NCI-H1694 treated with DMSO at 0.1 percent for 48 hours (cell line): ENCODE measurements at regions not wholly inside any gene's neighbourhood (a gene's known extent, or its start where the extent isn't known, plus 50 kb on each side); places are given as distances from the start of the nearest gene placed in this dataset.

Source experiments
- DNase-seq: peaks from one replicate; lab custom pipeline; 2025; lab: John Stamatoyannopoulos, UW

DNA sequence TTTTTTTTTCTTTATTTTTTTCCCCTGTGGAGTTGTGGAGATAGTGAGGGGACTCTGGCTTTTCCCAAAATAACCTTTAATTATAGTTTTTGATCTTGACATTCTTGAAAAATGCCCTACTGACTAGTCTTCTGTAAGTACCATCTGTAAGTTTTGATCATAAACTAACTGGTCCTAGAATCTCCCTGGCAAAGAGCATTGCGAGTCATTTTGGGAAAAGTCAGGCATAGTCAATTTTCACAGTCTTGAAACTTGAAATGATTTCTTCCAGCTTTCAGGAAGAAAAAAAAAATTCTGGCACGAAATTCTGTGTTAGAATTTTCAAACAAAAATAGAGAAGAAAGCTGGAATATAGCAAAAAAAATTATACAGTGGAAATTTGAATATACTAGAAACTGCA is 181.2 kb upstream of the SNX7 start:
- no peak for DNase-seq

DNA sequence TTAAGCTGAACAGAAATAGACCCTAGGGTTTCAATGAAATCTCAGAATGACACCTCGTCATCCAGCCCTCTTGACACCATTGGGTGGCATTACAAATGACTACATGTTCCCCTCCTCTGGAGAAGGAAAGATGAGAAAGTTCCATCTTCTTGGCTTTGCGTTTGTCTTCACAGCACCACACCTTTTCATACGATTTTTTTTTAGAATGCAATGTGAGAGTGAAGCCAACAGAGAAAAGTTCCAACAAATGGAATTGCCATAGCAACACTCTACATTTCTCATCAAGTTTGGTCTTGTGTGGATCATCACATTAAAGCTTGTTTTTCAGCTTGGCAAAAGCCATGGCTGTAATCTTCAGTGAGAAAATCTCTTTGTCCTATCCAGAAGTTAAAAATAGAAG is 183.4 kb upstream of the SNX7 start:
- no peak for DNase-seq

- DNase-seq = no peak
These were observed 188.6 kb upstream of the SNX7 start for GRCh38 chr1:98472878-98473277.

DNA sequence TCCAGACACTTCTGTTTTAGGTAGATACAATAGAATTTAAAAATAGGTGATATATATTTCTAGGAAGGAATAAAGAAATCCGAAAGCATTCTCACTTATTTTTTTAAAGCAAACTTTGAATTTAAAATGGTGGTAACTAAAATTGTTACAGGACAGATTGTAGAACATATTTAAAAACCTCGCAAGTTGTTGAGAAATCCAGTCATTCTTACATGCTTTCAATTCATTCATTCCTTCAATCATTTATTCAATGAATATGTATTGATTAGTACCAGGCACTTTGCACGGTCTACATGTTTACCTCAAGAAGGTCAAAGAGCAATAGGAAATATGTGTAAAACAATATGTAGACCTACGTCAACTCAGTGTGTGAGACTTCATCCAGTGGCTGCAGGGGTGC is 189.9 kb upstream of the SNX7 start:
- DNase-seq = no peak

DNA sequence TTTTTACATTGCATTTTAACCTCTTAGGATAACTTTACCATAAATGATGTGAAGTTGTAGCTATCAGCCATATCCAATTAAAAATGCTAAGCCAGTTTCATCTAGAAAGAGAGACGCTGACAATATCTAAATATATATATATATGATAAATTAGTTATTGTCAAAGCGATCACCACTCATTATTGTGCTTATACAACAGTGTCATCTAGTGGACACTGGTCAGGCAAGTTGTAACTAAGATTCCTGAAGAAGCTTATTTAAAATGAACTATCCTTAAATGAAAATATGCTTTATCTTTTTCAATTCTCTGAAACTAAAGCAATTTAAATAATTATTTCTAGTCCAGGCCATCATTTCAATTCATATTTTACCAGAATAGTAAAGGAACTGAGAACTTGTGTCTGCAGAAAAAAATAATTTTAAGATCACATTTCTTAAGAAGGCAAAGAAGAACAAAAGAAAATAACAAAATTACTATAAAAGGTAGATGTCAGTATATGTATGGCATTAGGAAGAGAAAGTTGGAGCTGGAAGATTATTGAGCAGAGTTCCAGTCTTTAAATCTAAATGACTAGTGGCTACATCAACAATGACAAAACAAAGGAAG is 193.3 kb upstream of the SNX7 start:
- DNase-seq = peak; percentile 60

- no peak for DNase-seq
These were observed 193.9 kb upstream of the SNX7 start for GRCh38 chr1:98467586-98467985.

- no peak for DNase-seq
These were observed 194.4 kb upstream of the SNX7 start for GRCh38 chr1:98467122-98467521.

DNA sequence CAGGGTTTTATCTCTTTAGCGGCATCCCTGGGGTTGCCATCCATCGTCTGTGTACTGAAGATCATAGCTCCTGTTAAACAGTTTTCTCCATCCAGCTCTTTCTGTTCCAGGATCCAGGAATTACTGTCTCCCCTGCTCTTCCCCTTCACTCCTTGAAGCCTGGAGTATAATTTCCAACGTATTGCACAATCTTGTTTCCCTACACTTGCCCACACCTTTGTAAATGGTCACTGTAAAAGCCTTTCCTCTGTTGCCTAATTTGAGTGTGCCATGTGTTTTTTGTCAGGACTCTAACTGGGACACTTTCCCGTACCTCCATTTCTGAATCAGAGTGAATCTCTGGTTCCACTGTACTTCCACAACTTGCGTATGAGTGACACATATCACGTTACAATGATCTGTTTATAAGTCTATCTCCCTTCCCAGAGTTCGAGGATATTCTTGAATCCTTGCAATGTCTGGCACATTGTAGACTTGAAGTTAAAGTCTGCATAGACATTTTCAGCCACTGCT is 199.6 kb upstream of the SNX7 start:
- no peak for DNase-seq

DNA sequence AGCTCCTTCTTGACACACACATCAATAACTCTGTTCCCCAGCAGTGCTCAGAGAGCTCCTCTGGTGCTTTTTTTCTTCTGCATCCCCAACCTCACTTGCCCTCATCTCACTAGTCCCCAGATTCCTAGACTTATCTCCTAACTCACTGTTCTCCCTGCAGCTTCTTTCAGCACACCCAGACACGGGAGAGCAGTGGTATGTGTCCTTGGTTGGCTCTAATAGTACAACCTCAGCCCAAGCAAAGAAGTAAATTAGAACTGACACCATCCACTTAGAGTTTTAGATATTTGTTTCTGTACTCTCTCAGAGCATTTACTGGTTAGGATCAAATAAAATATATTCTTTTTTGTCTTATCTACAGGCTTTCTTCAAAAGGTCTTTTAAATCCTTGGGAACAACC is 201.4 kb upstream of the SNX7 start:
- DNase-seq = no peak

DNA sequence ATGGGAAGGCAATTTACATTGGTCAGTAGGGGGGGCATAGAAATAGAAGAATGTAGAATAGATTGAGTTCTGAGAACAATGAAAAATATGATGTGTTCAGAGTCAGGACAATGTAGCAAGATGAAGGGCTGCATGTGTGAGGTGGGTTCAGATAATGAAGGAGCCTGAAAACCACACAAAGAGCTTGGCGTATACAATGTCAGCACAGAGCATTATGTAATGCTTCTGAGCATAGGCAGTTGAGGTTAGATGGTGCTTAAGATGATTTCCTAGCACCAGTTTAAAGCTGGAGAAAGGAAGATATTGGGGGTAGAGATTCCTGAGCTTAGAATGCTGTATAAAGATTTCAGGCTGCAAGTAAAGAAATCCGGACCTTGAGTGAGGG is 202.0 kb upstream of the SNX7 start:
- no peak for DNase-seq

DNA sequence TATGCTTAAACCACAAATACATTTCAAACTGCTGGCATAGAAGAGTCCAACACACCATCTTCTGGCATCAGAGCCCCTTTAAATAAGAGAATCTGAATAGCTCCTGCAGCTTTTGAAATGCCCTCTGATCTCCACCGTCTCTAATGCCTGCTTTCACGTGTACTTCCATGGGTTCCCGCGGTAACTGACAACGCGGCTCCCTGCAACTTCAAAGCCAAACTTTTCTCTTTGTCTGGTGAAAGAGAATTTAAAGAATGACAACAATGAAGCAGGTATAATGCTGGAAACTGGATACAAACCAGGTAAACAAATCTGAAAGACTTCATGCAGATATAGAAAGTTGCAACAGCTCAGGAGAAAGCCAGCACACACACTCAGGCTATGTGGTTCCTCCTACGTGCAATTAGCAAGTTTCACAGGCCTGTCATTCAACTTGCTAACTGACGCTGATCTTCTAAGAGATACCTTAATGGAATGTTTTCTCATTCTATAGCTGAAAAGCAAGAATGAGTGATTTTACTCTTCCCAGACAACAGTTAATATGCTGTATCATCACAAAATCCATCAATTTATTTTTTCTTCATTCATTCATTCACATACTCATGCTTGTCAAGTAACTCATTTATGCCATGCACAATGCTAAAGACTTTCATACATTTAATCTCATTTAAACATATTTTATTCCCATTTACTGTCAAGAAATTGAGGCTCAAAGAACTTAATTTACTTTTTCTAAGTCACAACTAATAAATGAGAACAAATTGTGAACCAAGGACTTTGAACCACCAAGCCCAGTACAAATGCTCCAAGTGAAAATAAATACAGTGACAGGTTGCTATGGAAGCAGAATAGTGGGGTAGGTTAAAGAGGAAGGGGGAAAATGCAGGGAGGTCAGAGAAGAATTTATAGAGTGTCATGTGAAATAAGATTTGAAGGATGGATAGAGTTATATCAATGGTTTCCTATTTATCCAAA is 202.7 kb upstream of the SNX7 start:
- DNase-seq = no peak

DNA sequence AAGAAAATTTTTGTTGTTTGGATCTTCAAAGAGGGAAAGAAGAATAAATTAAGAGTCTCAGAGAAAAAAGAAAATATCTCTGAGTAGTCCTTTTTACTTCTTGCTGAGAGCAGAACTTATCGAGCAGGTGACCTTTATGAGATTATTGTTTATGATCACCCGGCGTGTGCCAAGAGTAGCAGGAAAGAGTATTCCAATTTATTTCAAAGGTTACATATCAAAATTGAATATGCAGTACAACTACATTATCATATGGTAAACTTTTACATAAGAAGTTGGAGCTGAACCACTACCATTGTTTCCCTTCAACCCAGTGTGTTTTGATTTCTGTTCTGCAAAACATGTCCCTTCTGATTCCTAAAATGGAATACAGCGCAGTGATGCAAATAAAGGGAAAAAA is 204.3 kb upstream of the SNX7 start:
- DNase-seq = no peak

DNA sequence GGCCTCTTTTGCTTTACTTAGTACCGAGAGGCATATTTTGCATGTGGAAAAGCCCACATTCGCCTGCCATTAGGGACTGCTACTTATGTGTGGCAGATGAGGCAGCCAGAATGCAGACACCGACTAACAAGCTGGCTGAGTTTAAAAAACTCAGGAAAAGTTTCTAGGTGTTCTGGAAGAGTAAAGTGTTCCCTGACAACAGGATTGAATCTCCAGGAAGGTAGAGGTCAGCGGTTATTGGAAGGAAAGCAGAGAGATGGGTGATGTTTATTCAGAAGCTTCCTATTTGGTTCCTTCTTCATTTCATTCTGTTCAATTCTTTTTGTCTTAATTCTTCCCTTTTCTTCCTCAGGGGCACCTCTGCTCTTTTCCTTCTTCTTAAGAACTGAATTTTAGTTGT is 206.9 kb upstream of the SNX7 start:
- DNase-seq = no peak

- peak; percentile 6 for DNase-seq
These were observed 208.5 kb upstream of the SNX7 start for GRCh38 chr1:98453066-98453465.

DNA sequence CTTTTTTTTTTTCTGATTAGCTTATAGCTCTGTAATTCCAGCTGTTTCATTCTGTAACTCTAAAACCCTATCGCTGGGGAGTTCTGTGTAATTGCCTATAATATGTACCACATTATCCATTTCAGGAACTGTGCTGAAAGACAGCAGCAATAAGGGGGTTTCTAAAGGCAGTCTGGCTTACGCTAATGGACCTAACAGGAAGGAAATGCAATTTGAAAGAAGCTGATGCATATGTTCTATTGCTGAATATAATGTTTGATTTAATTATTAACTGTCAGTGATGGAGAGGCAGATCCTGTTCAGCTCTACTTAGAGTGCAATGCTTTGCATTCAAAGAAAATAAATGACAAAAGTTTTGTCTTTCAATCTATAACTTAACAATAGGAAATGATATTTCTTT is 209.4 kb upstream of the SNX7 start:
- DNase-seq = no peak

DNA sequence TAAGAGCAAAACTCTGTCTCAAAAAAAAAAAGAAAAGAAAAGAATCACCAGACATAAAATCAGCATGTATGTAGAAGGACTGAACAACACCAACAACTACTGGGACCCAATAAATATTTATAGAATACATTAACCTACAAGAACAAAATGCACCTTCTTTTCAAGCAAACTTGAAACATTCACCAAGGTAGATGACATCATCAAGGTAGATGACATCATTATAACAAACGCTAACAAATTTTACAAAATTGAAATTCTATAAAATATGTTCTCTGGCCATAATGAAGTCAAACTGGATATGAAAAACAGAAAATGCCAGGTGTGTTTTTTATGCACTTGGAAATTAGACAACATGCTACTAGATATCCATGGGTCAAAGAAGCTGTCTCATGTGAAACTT is 220.2 kb upstream of the SNX7 start:
- DNase-seq = no peak

DNA sequence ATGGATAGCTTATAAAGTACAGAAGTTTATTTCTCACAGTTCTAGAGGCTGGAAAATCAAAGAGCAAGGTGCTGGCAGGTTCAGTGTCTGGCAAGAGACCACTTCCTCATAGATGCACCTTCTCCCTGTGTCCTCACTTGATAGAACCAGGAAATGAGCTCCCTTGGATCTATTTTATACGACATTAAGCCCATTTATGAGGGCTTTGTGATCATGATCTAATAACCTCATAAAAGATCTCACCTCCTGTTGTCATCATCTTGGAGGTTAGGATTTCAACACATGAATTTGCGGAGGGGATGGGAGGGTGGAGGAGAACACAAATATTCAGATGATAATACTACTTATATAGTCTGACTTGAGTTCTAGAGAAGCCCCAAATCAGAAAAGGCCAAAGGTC is 222.1 kb upstream of the SNX7 start:
- DNase-seq = no peak

- DNase-seq = no peak
These were observed 224.0 kb upstream of the SNX7 start for GRCh38 chr1:98437540-98437939.

GRCh38 chr1:98437011-98437410 is 224.5 kb upstream of the SNX7 start:
- no peak for DNase-seq

DNA sequence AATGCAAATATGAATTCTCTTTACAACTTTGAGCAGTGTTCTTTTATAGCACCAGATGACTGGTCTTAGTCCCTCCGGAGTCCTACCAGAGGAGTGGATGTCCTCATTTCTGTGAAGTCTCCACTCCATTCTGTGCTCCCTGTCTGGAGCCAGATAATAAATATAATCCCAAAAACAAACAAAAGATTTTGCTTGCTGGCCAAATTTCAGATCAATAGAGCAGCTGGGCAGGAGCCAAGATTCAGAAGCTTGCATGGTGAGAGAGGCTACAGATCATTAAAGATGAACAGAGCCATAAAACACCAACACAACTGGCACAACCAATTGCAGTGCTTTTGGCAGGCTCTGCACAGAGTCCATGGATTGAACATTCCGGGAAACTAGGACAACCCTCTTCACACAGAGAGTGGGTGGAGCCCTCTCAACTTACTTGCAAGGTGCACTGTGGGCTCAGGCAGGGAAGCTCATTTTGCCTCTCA is 231.5 kb upstream of the SNX7 start:
- peak; percentile 28 for DNase-seq

- no peak for DNase-seq
These were observed 232.7 kb upstream of the SNX7 start for GRCh38 chr1:98428864-98429263.

DNA sequence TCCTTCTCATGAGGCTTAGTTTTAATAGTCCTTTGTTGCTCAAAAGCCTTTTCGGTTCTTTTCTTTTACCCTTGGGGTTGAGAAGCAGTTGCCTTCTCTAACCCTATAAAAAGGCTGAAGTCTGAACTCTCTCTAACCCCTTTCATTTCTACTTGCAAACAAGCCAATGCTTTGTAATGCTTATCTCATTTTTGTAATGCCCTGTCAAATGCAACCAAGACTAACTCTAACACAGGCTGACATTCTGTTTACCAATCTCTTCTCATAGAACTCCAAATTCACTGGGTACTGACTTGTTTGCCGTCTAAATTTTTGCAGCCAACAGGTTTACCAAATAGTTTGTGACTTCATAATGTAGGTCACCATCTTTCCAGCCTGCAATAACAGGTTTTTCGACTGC is 233.9 kb upstream of the SNX7 start:
- no peak for DNase-seq

- no peak for DNase-seq
These were observed 235.4 kb upstream of the SNX7 start for GRCh38 chr1:98426092-98426491.
